GM21381 (cell line): ENCODE measurements at regions not wholly inside any gene's neighbourhood (a gene's known extent, or its start where the extent isn't known, plus 50 kb on each side); places are given as distances from the start of the nearest gene placed in this dataset.
"Not testable (repeated sequence)": the region's sequence is repeated elsewhere in the genome, so short reads cannot be mapped to it uniquely, and the experiment has no call there.

Experiments used
- ATAC-seq: cut with Tn5 transposase; IDR thresholded peaks from one replicate; pipeline ENCODE4 v1.9.1; 2021; ENCODE audit warnings: mild to moderate bottlenecking, moderate library complexity; ENCODE audit not compliant: unreplicated experiment

- no peak for ATAC-seq
Observed at GRCh38 chr7:118878336-118878735, 653.8 kb downstream of the ANKRD7 start.

DNA sequence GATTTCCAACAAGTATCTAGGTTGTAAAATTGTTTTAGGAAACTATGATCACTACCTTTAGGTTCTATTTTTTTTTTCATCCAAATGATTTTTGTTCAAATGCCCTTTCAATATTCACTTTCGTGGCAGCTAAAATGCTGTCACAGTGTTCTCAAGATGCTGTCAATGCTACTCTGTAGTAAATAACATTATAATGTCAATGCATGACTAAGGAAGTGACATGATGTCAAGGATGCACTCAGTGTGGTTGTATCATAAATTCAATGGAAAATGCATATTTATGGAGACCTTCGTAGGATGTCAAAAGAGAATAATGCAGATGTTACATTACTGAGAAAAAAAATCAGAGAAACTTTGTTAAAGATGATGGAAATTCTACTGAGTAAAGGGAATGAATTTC lies 673.8 kb downstream of the ANKRD7 start:
- no peak for ATAC-seq

DNA sequence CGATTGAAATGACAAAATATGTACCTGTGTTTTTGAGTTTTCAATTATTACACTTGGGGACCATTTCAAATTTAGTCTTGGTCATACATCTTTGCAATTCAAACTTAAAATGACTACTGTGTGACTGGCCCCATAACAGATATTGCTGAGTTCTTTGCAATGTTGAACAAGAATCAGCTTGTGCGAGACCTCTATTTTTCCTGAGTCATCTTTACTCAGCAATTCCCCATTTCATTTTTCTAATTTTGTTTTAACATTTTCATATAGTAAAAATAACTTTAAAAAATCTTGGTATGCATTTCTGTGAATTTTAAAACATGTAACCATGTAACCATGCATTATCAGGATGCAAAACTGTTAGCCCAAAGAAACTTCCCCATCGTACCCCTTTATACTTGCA lies 678.1 kb downstream of the ANKRD7 start:
- ATAC-seq = no peak

- ATAC-seq = no peak
Observed at GRCh38 chr7:118907911-118908527, 683.5 kb downstream of the ANKRD7 start.

DNA sequence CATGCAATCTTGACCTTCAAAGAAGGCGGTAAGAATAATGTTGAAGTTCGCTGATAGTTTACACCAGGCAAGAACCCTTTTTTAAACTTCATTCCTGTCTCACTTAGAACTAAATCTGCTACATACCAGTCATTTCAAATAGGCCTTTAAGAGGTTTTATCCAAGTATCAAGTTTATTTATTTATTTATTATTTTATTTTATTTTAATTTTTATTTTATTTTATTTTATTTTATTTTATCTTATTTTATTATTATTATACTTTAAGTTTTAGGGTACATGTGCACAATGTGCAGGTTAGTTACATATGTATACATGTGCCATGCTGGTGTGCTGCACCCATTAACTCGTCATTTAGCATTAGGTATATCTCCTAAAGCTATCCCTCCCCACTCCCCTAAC lies 691.6 kb downstream of the ANKRD7 start:
- not testable (repeated sequence) for ATAC-seq

- no peak for ATAC-seq
Observed at GRCh38 chr7:118918556-118918955, 694.1 kb downstream of the ANKRD7 start.

DNA sequence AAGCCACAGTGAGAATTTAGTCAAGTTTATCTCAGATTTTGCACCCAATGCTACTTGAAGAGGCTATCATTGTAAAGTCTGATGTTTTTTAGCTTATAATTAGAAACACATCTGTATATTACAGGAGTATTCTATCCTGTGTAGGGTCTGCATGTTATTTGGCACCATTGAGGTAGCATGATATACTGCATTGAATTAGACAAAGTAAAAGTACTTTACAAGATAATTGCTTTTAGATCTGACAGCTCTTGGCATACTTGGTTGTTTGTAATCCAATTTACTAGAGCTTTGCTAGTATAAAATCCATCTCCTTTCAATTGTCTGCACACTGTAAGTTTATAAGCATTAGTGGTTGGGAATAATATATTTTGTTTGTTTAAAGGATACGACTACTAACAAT lies 714.3 kb downstream of the ANKRD7 start:
- no peak for ATAC-seq

DNA sequence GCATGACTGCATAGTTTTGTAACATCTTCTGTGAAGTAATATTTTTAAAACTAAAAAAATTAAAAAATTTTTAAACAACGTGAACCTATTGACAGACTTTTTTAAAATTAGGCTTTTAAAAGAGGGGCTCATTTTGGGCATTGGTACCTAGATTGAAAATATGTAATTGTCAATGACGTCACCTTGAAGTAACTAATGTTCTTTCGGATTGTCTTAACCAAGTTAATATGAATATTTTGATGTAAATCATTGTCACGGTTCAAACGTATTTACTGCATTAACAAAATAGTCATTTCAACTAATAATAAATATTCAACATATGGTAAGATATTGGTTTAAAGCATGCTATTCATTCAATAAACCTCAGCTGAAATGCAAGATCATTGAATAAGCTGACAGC lies 719.8 kb downstream of the ANKRD7 start:
- ATAC-seq = no peak

DNA sequence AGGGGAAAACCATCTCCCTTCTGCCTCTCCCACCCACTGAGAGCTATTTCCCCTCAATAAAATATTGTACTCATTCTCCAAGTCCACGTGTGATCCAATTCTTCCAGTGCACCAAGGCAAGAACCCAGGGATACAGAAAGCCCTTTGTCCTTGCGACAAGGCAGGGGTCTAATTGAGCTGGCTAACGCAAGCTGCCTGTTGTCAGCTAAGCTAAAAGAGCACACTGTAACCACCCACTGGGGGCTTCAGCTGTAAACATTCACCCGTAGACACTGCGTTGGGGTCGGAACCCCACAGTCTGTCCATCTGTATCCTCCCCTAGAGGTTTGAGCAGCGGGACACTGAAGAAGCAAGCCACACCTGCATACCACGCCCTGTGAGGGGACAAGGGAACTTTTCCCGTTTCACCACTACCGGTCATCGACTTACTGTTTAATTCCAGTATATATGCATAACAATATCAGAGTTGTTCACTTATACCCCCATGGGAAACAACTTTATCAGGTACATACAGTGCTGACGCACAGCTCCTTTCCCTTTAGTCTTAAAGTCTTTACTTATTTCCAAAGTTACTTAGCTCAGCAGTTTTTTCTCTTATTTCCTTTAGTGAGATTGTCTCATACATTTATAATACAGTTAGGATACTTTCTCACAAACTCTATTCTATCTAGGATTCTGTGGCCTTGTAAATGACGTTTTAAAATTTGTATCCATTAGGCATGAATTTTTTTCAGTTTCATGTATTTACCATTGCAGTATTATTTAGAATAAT lies 721.6 kb downstream of the ANKRD7 start:
- no peak for ATAC-seq

GRCh38 chr7:118948508-118948907 lies 724.0 kb downstream of the ANKRD7 start:
- no peak for ATAC-seq

- ATAC-seq = no peak
Observed at GRCh38 chr7:118949031-118949430, 724.5 kb downstream of the ANKRD7 start.

DNA sequence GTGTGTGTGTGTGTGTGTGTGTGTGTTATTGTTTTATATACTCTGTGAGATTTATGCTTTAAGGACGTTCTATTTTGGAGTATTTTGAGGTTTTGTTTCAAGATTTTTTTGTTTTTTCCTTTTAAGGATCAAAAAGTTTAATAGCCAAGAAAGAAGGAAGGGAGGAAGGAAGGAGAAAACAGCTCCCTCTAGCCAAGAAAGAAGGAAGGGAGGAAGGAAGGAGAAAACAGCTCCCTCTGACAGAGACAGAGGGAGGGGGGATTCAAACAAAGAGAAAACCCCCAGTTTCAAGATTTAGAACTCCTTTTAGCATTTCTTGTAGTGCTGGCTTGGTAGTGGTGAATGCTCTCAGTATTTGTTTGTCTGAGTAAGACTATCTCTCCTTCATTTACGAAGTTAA lies 731.8 kb downstream of the ANKRD7 start:
- not testable (repeated sequence) for ATAC-seq

GRCh38 chr7:118969370-118969769 lies 744.9 kb downstream of the ANKRD7 start:
- no peak for ATAC-seq

DNA sequence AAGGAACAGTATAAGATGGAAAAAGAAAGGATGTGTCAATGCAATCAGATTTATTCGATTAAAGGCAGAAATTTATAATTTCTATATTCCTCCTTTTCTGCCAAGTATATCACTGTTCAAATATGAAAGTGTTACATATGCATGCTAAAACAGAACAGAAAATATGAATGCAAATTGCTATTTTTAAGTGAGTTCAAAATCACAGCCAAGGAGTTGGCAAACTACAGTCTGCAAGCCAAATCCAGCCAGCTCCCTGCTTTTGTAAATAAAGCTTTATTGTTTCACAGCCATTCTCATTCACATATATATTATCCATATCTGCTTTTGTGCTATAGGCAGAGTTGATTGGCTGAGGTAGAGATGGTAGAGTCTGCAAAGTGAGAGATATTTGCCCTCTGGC lies 747.2 kb downstream of the ANKRD7 start:
- no peak for ATAC-seq

- no peak for ATAC-seq
Observed at GRCh38 chr7:118974836-118975235, 750.3 kb downstream of the ANKRD7 start.

- ATAC-seq = no peak
Observed at GRCh38 chr7:118995350-118995749, 770.8 kb downstream of the ANKRD7 start.

DNA sequence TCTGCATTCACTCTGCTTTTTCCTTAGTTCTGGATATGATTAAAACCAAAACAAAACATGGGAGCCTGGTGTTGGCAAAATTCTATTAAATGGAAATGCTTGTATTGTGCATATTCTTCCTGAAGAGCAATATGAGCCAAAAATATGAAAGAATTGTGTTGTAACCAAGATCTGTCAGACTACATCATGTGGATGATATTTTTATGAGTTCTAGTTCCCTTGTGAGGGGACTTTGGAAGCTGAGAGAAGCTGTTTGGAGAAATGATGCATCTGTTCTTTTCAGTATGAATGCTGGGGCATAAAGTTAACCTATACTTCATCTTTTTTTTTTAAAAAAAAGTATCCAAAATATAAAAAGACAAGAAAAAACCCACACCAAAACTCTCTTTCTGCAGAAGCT lies 782.7 kb downstream of the ANKRD7 start:
- ATAC-seq = no peak

DNA sequence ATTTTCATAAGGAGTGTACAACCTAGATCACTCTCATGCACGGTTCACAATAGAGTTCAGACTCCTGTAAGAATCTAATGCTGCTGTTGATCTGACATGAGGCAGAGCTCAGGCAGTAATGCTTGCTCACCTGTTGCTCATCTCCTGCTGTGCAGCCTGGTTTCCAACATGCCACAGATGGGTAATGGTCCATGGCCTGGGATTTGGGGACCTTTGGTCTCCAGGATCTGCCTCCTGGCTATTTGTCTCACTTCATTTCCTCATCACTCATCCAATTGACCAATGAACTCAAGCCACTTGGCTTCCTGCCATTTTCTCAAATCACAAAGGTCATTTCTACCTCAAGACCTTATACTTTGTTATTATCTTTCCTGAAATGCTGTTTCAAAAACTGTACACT lies 786.1 kb downstream of the ANKRD7 start:
- no peak for ATAC-seq

DNA sequence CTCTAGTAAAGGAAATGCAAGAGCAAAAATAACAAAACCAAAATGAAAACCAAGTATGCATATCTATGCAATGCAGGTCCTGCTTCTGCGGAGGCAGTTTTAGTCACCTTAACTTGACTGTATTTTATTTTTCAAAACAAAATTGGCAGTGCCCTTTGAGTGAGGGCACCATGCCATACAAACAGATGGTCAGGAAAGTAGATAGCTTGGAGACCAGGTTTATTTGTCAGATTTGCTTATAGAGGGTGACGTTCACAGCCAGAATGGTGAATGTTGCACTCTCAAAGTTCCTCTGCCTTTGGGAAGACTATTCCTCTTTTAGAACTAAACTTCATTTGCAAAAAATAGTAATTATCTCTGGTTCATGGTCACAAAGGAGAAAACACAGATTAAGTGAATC lies 801.9 kb downstream of the ANKRD7 start:
- ATAC-seq = no peak

GRCh38 chr7:119028736-119029135 lies 804.2 kb downstream of the ANKRD7 start:
- ATAC-seq = no peak

DNA sequence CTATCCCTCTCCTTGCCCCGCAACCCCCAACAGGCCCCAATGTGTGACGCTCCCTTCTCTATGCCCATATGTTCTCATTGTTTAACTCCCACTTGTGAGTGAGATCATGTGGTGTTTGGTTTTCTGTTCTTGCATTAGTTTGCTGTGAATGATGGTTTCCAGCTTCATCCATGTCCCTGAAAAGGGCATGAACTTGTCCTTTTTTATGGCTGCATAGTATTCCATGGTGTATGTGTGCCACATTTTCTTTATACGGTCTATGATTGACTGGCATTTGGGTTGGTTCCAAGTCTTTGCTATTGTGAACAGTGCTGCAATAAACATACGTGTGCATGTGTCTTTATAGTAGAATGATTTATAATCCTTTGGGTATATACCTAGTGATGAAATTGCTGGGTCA lies 807.6 kb downstream of the ANKRD7 start:
- not testable (repeated sequence) for ATAC-seq

DNA sequence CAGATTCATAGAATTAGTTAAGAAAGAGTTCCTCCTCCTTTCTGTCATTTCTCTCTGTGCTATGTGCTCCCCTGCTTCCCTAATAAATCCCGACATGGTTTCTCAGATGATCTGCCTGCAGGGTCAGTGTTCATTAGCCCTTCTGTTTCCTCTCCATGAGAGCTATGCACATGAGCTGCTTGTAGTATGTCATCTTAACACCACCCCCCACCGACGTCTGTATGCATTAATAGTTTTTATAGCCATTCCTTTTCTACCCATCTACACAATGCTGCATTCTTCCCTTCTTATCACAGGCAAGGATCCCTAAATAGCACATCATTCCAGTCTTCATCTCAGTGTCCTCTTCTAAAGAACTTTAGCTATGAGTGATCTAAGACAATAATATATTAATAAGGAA lies 809.1 kb downstream of the ANKRD7 start:
- ATAC-seq = no peak

GRCh38 chr7:119037941-119038340 lies 813.4 kb downstream of the ANKRD7 start:
- ATAC-seq = no peak
